DOHH2 (cell line): ENCODE measurements at regions not wholly inside any gene's neighbourhood (a gene's known extent, or its start where the extent isn't known, plus 50 kb on each side); places are given as distances from the start of the nearest gene placed in this dataset.

Experiments
- H3F3A ChIP-seq: fragments of 200-600 bp; sonication (generic), shearing (Covaris generic); 2 replicates; pipeline ENCODE4 v1.6.0; 2016; ENCODE audit warnings: antibody characterized with exemption, mild to moderate bottlenecking; ENCODE audit not compliant: control insufficient read depth, insufficient read depth
- H3K27ac ChIP-seq: fragments of 200-600 bp; sonication (generic); 2 replicates; pipeline ENCODE4 v1.5.1; 2014; ENCODE audit warnings: low read depth, mild to moderate bottlenecking, low read length, moderate library complexity
- H3K27me3 ChIP-seq: fragments of 200-600 bp; sonication (generic); 2 replicates; pipeline ENCODE4 v1.6.1; 2014; ENCODE audit warnings: mild to moderate bottlenecking, low read length, mixed read lengths; ENCODE audit not compliant: control insufficient read depth
- H3K36me3 ChIP-seq: fragments of 200-600 bp; sonication (generic); 2 replicates; pipeline ENCODE4 v1.6.1; 2014; ENCODE audit warnings: mild to moderate bottlenecking, low read length, moderate library complexity, mixed read lengths; ENCODE audit not compliant: control insufficient read depth
- H3K4me1 ChIP-seq: fragments of 200-600 bp; sonication (generic); 2 replicates; pipeline ENCODE4 v1.6.1; 2014; ENCODE audit warnings: mild to moderate bottlenecking, low read length, mixed read lengths; ENCODE audit not compliant: control insufficient read depth
- H3K4me2 ChIP-seq: fragments of 200-600 bp; sonication (generic); 2 replicates; pipeline ENCODE4 v1.6.0; 2014; ENCODE audit warnings: mild to moderate bottlenecking, low read length, moderate library complexity
- H3K4me3 ChIP-seq: fragments of 200-600 bp; sonication (generic); 2 replicates; pipeline ENCODE4 v1.5.1; 2014; ENCODE audit warnings: mild to moderate bottlenecking, low read length, mixed read lengths
- H3K79me2 ChIP-seq: fragments of 200-600 bp; sonication (generic); 2 replicates; pipeline ENCODE4 v1.6.1; 2014; ENCODE audit warnings: mild to moderate bottlenecking, low read length, mixed read lengths; ENCODE audit not compliant: control insufficient read depth
- H3K9me2 ChIP-seq: fragments of 200-600 bp; sonication (generic); replicated peaks from 2 replicates; pipeline ENCODE4 v1.6.1; 2014; ENCODE audit warnings: mild to moderate bottlenecking, low read length, mixed read lengths; ENCODE audit not compliant: control insufficient read depth
- H3K9me3 ChIP-seq: fragments of 200-600 bp; sonication (generic); 2 replicates; pipeline ENCODE4 v1.6.1; 2014; ENCODE audit warnings: antibody characterized with exemption, low read length, mixed read lengths; ENCODE audit not compliant: control insufficient read depth, insufficient read depth
- H4K20me1 ChIP-seq: fragments of 200-600 bp; sonication (generic); 2 replicates; pipeline ENCODE4 v1.6.0; 2014; ENCODE audit warnings: low read depth, mild to moderate bottlenecking, antibody characterized with exemption, low read length, moderate library complexity; ENCODE audit not compliant: control insufficient read depth, insufficient read depth
- CTCF ChIP-seq: fragments of 200-600 bp; sonication (generic); IDR thresholded peaks from one replicate; pipeline ENCODE4 v1.5.1; 2014; ENCODE audit warnings: antibody characterized with exemption, mild to moderate bottlenecking, low read depth, low read length; ENCODE audit not compliant: poor library complexity, severe bottlenecking
- EZH2phosphoT487 ChIP-seq: fragments of 200-600 bp; sonication (generic); IDR thresholded peaks from 2 replicates; pipeline ENCODE4 v1.6.1; 2017; ENCODE audit warnings: borderline replicate concordance, mild to moderate bottlenecking, antibody characterized with exemption, low read length, moderate library complexity, mixed read lengths

DNA sequence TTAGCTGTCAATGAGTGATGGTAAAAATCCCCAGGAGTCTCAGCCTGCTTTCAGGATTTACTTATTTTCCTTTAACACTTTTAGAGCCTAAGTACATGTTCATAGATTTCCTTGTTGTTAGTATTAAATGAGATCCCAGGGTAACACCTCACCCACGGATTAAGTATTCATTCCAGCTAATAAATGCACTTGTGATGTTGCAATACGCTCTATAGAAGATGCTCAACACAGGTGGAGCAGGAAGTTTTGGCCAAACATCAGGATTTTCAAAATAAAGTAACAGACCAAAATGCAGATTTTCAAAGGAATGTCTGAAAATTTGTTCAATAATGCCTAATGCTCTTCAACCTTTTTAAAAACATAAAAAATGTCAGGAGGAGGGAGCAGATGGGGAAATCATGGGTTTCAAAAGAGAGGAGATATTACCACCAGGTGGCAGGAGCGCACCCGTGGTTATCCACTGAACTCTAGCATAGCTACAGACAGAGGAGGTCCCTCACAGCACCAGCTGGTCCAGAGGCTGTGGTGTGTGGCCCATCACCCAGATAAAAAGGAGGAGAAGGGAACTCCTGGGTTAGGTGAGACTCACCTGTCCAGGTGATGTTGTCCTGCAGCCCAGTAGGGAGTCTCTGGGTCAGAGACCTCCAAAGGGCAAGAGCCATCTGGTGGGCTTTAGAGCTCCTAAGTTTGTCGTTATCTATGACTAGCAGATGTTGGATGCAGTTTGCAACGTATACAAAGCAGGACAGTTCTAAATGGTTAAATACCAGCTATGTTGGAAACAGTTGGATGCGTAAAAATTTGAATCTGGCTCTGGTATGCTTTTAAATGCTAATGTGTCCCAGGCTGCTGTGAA lies 1158.4 kb upstream of the TMEM132C start:
- H3K27me3 ChIP-seq, result no peaks in the 10 kb centered on the region
- no peak overlapping the region for H3K27ac ChIP-seq
- H3K79me2 ChIP-seq, result no peaks in the 10 kb centered on the region
- H3K36me3 ChIP-seq, result no peaks in the 10 kb centered on the region
- no peak for TF ChIP-seq EZH2phosphoT487
- peak; percentile 74 for TF ChIP-seq CTCF
- no peak overlapping the region for H3K4me3 ChIP-seq
- no peaks in the 10 kb centered on the region for H4K20me1 ChIP-seq
- no peaks in the 10 kb centered on the region for H3K4me1 ChIP-seq
- no peak overlapping the region for H3K4me2 ChIP-seq
- no peaks in the 10 kb centered on the region for H3F3A ChIP-seq
- no peaks in the 10 kb centered on the region for H3K9me3 ChIP-seq
- no peaks in the 10 kb centered on the region for H3K9me2 ChIP-seq

GRCh38 chr12:127113945-127114344 lies 1153.0 kb upstream of the TMEM132C start:
- Histone ChIP-seq H3K36me3 (no peaks in the 10 kb centered on the region), H3K4me2 (no peak overlapping the region), H3K9me3 (no peaks in the 10 kb centered on the region), H3F3A (no peaks in the 10 kb centered on the region), H3K4me3 (no peak overlapping the region), H3K9me2 (no peaks in the 10 kb centered on the region), H4K20me1 (no peaks in the 10 kb centered on the region), H3K4me1 (no peaks in the 10 kb centered on the region), H3K27me3 (no peaks in the 10 kb centered on the region), H3K79me2 (no peaks in the 10 kb centered on the region), H3K27ac (no peak overlapping the region)
- TF ChIP-seq EZH2phosphoT487, result no peak
- no peak for TF ChIP-seq CTCF

DNA sequence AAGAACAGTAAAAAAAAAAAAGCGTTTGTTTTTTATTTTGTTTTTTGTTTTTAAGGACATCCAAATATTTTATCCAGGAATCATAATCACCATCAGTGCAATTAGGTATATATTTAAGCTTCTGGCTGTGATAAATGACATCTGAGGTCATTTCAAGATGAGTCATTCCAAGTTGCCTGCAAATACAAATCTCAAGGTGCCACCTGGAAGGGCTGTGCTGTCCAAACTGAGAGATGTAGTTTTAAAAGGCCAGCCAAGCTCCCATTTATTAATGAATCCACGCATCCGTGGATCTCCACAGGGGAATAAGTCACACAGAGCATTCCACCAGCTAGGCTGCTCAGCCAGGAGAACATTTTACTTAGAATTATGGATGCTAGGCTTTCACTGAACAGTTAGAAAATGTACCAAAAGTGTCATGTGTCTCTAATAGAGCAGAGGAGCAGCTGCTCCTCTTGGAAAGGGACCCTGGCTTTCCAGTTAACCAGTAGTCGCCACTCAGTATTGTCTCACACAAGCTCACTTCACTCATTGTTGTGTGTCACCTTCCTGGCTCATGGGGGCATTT lies 1151.4 kb upstream of the TMEM132C start:
- Histone ChIP-seq H3K9me3 (no peaks in the 10 kb centered on the region), H3K79me2 (no peaks in the 10 kb centered on the region), H3K4me1 (no peaks in the 10 kb centered on the region), H3F3A (no peaks in the 10 kb centered on the region), H3K36me3 (no peaks in the 10 kb centered on the region), H3K9me2 (no peaks in the 10 kb centered on the region), H3K27ac (no peak overlapping the region), H3K4me2 (no peak overlapping the region), H4K20me1 (no peaks in the 10 kb centered on the region), H3K4me3 (no peak overlapping the region), H3K27me3 (no peaks in the 10 kb centered on the region)
- TF ChIP-seq EZH2phosphoT487 (no peak), CTCF (no peak)
